ES-I3 (cell line): ENCODE measurements at regions not wholly inside any gene's neighbourhood (a gene's known extent, or its start where the extent isn't known, plus 50 kb on each side); places are given as distances from the start of the nearest gene placed in this dataset.

Experiments
- H3K36me3 ChIP-seq: 2 replicates; pipeline ENCODE4 v1.6.1; 2013; ENCODE audit warnings: mild to moderate bottlenecking, low read length, control low read depth, moderate library complexity; ENCODE audit not compliant: insufficient read depth
- H3K4me1 ChIP-seq: 2 replicates; pipeline ENCODE4 v1.6.1; 2013; ENCODE audit warnings: mild to moderate bottlenecking, control low read depth, low read length; ENCODE audit not compliant: insufficient read depth
- H3K9ac ChIP-seq: 2 replicates; pipeline ENCODE4 v1.6.1; 2013; ENCODE audit warnings: low read depth, mild to moderate bottlenecking, low read length, moderate library complexity
- H3K9me3 ChIP-seq: 2 replicates; pipeline ENCODE4 v1.6.1; 2013; ENCODE audit warnings: mild to moderate bottlenecking, low read length, moderate library complexity; ENCODE audit not compliant: control insufficient read depth, insufficient read depth

DNA sequence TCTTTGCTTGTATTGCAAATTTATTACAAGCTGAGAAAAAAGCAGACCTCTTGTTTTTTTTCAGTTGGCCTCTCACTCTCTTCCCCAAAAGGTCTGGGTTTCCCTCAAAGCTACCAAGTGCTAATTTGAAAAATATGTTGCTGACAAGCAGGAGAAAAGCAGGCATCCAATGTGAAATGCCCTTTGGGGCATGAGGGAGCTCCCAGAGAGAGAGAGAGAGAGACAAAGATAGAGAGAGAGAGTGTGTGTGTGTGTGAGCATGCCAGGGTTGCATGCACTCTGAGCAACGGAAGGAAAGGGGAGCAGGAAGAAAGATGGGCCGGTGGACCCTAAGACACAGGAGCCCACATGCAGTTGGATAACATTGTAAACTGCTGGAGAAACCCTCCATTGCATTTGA lies 358.4 kb downstream of the TMEM38B start:
- Histone ChIP-seq H3K4me1 (peaks cover 3% of the 10 kb centered on the region; the same call in 1 of the 2 replicates), H3K9ac (no peak overlapping the region), H3K9me3 (no peaks in the 10 kb centered on the region), H3K36me3 (no peaks in the 10 kb centered on the region)

DNA sequence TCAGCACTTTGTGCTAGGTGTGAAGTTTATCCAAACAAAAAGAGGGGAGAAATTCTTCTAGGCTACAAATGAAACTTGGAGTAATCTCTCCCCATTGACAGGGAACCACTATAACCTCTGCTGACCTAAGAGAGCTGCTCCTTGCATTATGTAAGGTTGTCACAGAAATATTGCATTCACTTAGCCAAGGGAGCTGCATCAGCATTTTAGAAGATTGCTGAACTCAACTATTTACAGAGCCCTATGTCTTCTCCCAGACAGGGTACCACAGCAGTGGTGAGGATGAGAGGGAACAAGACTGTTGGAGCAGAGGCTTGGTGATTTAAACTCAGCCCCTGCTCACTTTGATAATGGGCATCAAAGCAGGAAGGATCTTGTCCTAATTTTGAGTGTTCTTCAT lies 362.0 kb downstream of the TMEM38B start:
- Histone ChIP-seq H3K36me3 (no peaks in the 10 kb centered on the region), H3K4me1 (peaks cover 3% of the 10 kb centered on the region; the same call in 1 of the 2 replicates), H3K9ac (no peak overlapping the region), H3K9me3 (peaks cover 3% of the 10 kb centered on the region; the same call in 1 of the 2 replicates)

DNA sequence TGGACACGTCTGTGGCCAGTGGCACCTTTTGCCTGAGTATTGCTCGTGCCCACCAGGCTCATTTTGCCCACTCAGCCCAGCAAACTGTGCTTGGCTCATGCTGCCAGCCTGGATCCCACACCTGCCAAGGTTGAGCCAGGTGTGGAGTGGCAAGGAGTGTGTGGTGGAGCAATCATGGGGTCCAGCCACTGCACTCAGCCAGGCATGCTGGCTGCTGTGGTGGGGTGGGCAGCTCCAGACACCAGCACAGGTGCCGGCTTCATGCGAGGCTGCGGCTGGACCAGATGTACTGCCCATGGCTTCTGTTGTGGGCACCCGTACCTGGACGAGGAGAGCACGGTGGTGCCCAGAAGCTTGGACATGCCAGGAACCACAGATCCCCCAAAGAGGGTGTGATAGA lies 364.1 kb downstream of the TMEM38B start:
- Histone ChIP-seq H3K9me3 (peaks cover 3% of the 10 kb centered on the region; the same call in 1 of the 2 replicates), H3K9ac (no peak overlapping the region), H3K4me1 (no peaks in the 10 kb centered on the region), H3K36me3 (no peaks in the 10 kb centered on the region)

DNA sequence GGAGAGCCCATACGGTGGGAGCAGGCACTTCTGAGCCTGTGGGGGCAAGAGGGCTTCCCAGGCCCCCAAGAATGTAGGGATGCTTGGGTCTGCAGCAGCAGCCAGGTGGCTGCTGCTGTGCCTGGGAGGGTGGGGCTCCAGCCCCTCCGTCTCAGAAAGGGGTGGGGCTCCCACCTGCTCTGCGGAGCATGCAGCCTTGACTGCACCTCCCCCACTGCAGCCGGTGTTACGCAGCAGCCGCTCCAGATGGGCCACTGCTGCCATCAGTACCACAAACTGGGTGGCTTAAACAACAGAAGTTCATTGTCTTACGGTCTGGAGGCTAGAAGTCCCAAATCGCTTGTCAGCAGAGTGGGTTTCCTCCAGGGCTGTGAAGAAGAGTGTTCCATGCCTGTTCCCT lies 365.5 kb downstream of the TMEM38B start:
- Histone ChIP-seq H3K9me3 (peaks cover 3% of the 10 kb centered on the region; the same call in 1 of the 2 replicates), H3K4me1 (no peaks in the 10 kb centered on the region), H3K36me3 (no peaks in the 10 kb centered on the region), H3K9ac (no peak overlapping the region)

DNA sequence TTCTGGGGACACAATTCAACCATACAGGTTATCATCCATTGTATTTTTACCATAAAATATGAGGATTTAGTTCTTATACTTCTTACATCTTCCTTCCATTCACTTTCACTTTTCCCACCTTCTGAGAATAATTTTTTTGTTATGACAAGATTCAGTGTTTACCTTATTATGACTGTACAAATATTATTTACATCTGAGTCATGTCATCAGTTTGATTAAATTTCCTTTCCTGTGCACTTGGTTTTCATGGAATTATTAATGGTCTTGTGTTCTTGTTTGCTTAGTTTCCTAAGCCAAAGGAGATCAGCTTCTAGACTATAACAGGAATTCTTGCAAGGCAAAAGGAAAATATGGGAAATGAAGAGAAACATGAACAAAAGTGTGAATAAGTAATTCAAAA lies 366.5 kb downstream of the TMEM38B start:
- H3K9me3 ChIP-seq, result peaks cover 3% of the 10 kb centered on the region; the same call in 1 of the 2 replicates
- no peaks in the 10 kb centered on the region for H3K36me3 ChIP-seq
- no peak overlapping the region for H3K9ac ChIP-seq
- no peaks in the 10 kb centered on the region for H3K4me1 ChIP-seq

DNA sequence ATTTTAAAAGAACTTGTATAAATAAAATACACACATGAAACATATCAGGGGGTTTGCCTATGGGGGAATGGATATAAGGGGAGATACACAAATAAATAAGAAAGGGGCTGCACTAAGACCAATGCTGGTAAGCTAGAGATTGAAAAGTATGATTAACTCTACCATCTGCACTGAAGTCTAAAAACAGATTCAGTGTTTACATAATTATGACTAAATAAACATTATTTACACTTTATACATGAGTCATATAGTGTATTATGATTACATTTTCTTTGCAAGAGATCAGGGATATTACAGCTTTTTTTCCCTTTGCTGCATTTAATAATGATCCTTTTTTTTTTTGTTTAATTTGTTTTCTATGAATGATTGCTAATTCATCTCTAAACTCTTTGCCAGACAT lies 367.9 kb downstream of the TMEM38B start:
- Histone ChIP-seq H3K36me3 (no peaks in the 10 kb centered on the region), H3K4me1 (no peaks in the 10 kb centered on the region), H3K9me3 (peaks cover 3% of the 10 kb centered on the region; the same call in 1 of the 2 replicates), H3K9ac (no peak overlapping the region)

DNA sequence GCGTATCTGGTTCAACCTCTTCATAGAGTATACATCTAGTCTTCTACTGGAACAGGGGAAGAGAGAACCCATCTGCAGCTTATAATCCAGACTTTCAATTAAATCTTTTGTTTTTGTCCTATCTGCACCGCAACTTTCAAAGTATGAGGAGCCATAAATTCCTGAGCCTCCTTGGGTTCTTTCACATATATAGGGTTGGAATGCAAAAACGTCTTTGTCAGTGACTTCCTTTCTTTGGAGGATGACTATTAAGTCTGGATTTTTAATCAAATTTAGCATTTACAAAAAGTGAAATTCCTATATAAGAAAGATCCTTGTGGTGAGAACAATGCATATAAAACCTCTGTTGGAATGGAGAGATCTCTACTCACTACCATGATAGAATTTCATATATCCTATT lies 370.8 kb downstream of the TMEM38B start:
- H3K36me3 ChIP-seq, result no peaks in the 10 kb centered on the region
- no peaks in the 10 kb centered on the region for H3K9me3 ChIP-seq
- H3K9ac ChIP-seq, result no peak overlapping the region
- H3K4me1 ChIP-seq, result no peaks in the 10 kb centered on the region

DNA sequence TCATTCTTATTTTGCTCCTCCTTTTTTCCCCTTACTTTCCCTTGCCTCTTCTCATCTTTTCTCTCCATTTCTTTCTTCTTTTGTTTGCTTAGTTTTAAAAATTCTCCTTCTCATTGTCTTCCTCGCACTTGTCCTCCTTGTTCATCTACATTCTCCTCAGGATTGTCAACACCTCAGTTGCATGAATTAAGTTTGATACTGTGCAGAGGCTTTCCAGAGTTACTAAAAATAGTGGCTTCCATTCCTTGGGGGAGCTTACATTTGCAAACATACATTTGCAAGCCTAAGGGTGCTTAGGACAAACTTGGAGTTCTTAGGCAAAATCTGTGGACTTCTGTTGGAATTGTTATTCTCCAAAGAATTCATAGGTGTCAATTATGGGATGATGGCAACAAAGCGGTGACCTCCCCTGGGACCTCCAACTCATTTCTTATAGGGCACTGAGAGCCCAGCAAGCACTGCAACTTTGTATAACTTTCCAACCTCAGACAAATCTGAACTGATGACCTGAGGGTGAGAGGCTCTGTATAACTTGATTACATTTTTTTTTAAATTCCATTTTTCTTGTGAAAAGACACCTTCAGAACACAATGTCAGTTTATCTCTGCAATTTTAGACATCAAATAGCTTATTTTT lies 371.4 kb downstream of the TMEM38B start:
- Histone ChIP-seq H3K4me1 (no peaks in the 10 kb centered on the region), H3K9ac (no peak overlapping the region), H3K36me3 (no peaks in the 10 kb centered on the region), H3K9me3 (no peaks in the 10 kb centered on the region)

DNA sequence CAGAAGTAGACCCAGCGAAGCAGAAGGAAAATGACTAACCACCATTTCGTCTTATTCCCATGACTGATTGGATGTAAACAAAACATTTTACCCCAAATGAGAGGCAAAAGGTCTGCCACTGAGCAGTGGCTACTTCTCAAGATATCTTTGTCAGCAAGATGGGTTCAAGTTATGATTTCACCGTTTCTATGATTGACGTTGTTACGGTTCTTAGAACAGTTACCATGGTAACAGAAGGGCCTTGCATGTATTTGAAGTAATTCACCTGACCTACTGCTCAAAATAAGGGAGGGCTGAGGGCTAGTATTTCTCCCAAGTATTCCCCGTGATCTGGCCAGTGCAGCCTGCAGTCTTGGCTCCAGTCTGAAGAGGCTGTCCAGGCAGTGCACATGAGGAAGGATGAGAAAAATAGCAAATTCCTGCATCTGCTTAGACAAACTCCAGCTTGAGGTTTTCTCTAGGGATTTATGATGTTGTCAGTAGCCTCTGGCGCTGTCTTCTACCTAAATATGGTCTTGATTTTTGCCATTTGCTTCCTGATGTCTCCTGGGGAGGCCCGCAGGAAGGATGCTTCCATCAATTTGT lies 372.7 kb downstream of the TMEM38B start:
- no peaks in the 10 kb centered on the region for H3K36me3 ChIP-seq

DNA sequence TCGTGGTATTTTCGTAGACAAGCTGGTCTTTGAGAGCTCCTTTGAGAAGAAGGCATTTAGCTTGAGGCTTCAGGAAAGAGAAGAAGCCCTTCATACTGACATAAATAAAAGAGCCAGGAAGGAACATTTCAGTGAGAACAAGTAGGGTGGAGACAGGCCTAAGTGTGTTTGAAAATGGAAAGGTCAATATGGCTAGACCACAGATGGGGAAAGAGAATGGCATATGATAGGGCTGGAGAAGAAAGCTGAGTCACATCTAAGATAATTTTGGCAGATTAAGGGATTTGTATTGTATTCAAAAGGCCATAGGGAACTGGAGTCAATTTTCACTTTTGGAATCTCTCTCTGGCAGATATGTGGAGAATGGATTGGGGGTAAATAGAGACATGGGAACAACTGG lies 374.9 kb downstream of the TMEM38B start:
- no peaks in the 10 kb centered on the region for H3K9me3 ChIP-seq
- no peak overlapping the region for H3K9ac ChIP-seq
- no peaks in the 10 kb centered on the region for H3K36me3 ChIP-seq
- H3K4me1 ChIP-seq, result no peaks in the 10 kb centered on the region

More for the DNA sequence above, 372.7 kb downstream of the TMEM38B start:
- H3K9me3 ChIP-seq, result no peaks in the 10 kb centered on the region
- no peaks in the 10 kb centered on the region for H3K4me1 ChIP-seq
- H3K9ac ChIP-seq, result no peak overlapping the region

DNA sequence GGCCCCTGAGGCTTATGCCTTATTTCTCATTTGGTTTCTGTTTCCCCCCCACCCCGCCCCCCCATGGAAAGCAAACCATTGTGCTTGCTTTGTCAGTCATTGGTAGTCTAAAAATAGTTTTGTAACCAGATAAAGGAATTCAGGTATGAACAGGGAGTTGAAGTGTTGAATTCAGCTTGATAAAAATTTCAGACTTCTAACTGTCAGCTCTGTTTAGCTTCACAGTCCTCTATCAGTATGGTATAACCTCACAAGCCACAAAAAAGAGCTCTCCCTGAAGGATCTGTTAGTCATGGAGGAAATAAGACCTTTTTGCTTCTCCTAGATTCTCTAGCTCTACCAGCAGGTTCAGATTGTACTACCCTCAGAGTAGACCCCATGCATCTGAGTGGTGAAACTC lies 378.1 kb downstream of the TMEM38B start:
- no peaks in the 10 kb centered on the region for H3K9me3 ChIP-seq
- no peak overlapping the region for H3K9ac ChIP-seq
- no peaks in the 10 kb centered on the region for H3K4me1 ChIP-seq
- H3K36me3 ChIP-seq, result no peaks in the 10 kb centered on the region

DNA sequence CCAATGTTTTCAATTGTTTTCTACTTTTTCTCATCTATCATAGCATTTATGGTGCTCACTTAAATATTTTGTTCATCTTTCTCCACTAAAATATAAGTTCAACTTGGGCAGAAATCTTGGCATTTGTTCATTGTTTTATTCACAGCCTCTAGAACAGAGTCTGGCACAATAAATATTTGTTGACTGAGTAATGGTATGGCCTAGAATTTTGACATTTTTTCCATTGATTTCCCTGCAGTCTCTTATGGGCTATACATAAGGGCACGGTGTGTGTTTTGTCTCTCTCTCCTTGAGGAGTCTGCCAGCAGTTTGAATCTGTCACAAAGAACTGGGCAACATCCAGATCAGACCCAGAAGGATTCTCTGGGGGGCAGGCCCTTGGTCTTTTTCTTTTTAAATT lies 379.7 kb downstream of the TMEM38B start:
- Histone ChIP-seq H3K9me3 (no peaks in the 10 kb centered on the region), H3K4me1 (no peaks in the 10 kb centered on the region), H3K9ac (no peak overlapping the region), H3K36me3 (no peaks in the 10 kb centered on the region)

DNA sequence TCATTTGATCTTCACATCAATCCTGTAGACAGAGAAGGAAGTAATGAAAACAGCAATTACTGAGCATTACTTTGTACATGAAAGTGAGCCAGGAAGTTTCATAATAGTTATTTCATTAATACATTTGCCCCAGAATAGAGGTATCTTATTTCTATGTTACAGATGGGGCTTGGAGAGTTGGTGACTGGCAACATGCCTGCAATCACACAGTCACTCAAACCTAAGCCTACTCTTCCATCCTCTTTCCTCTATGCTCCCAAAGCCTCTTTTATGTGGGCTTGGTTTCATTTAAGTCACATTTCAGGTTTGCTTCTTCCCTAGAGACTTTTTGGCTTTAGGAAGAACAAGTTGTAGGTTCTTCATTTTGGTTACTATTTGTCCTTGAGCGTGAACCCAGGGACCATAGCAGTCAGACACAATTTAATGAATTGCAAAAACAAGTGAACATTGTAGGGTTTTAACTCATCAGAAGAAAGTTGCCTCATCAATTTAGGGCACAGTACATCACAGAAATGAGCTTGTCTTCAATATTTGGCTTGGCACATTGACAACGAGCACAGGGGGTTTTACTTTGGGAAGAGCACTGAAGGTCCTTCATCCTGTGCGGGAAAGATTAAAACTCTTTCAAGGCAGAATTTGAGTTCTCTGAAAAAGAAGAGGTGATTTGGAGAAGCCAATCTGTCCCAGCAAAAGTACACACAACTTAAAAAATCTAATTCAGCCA lies 381.1 kb downstream of the TMEM38B start:
- Histone ChIP-seq H3K9ac (no peak overlapping the region), H3K36me3 (no peaks in the 10 kb centered on the region), H3K9me3 (no peaks in the 10 kb centered on the region), H3K4me1 (no peaks in the 10 kb centered on the region)

DNA sequence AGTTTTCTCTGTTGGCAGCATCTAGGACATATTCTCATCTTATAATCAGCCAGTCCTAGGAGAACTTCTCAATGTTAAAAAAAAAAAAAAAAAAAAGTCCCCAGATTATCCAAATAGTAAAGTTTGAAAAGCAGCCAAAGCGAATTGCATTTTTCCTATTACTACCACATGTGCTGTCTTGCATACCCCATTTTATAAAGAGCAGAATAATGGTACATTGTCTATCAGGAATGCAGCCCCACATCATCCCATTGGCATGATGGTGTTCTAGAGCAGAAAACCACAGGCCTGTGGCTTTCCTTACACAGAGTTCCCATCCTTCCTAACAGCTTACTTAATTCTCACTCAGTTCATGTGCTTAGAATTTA lies 381.6 kb downstream of the TMEM38B start:
- Histone ChIP-seq H3K4me1 (no peaks in the 10 kb centered on the region), H3K9me3 (no peaks in the 10 kb centered on the region), H3K9ac (no peak overlapping the region), H3K36me3 (no peaks in the 10 kb centered on the region)

DNA sequence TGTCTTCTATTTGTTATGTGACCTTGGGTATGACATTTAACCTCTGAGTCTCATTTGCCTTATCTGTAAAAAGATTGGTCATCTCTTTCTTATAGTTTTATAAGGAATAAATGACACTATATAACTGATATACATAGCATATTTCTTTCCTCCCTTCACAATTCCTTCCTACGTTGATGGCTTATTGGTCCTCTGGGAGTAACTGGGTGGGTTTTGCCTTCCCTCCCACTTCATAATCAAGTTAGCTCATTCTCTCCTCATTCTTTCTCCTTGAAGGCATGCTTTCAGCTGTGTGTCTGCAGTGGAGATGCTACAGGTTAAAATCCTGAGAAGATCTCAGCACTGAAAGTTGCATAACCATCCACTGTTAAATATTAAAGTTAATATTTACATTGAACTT lies 382.4 kb downstream of the TMEM38B start:
- H3K36me3 ChIP-seq, result no peaks in the 10 kb centered on the region
- no peaks in the 10 kb centered on the region for H3K9me3 ChIP-seq
- no peaks in the 10 kb centered on the region for H3K4me1 ChIP-seq
- no peak overlapping the region for H3K9ac ChIP-seq
